CD8-positive, alpha-beta memory T cell (primary cell): ENCODE measurements at regions not wholly inside any gene's neighbourhood (a gene's known extent, or its start where the extent isn't known, plus 50 kb on each side); places are given as distances from the start of the nearest gene placed in this dataset.
"Not testable (repeated sequence)": the region's sequence is repeated elsewhere in the genome, so short reads cannot be mapped to it uniquely, and the experiment has no call there.

Source experiments
- CTCF ChIA-PET: fragments of 350-600 bp; sonication (Branson Sonifier 250); formaldehyde crosslinking; loops from one replicate; lab custom pipeline; 2021; ENCODE audit warnings: antibody characterized with exemption; lab: Charles Lee
- POLR2A ChIA-PET: fragments of 350-600 bp; sonication (Branson Sonifier 250); formaldehyde crosslinking; loops from one replicate; lab custom pipeline; 2021; ENCODE audit warnings: antibody characterized with exemption; lab: Charles Lee
- DNase-seq, 5 donors: peaks; one replicate each; pipeline versions ENCODE4 v3.0.0 to v3.0.0-alpha.2; 2020 to 2022; ENCODE audit warnings: mixed read lengths in 1 of 5
- H3K27ac ChIP-seq: one replicate; pipeline ENCODE4 v1.7.0; 2013; ENCODE audit warnings: low read depth, mild to moderate bottlenecking, low read length, moderate library complexity
- H3K27me3 ChIP-seq: 2 replicates; pipeline ENCODE4 v1.7.0; 2013; ENCODE audit warnings: low read length, mild to moderate bottlenecking; ENCODE audit not compliant: insufficient read depth, poor library complexity, severe bottlenecking
- H3K36me3 ChIP-seq: 2 replicates; pipeline ENCODE4 v1.7.0; 2013; ENCODE audit warnings: mild to moderate bottlenecking, low read length, moderate library complexity; ENCODE audit not compliant: insufficient read depth
- H3K4me1 ChIP-seq: 2 replicates; pipeline ENCODE4 v1.7.0; 2013; ENCODE audit warnings: mild to moderate bottlenecking, low read length, moderate library complexity; ENCODE audit not compliant: insufficient read depth
- H3K4me3 ChIP-seq: 2 replicates; pipeline ENCODE4 v1.7.0; 2013; ENCODE audit warnings: mild to moderate bottlenecking, low read length
- H3K9me3 ChIP-seq: 2 replicates; pipeline ENCODE4 v1.7.0; 2013; ENCODE audit warnings: mild to moderate bottlenecking, low read length
- H3K27ac Mint-ChIP-seq, 8 donors: one replicate each; pipeline ENCODE4 v1.8.0; 2020 to 2021; ENCODE audit warnings: mixed read lengths in 8 of 8, mild to moderate bottlenecking in 6 of 8, inconsistent platforms in 3 of 8, moderate library complexity in 3 of 8
- H3K27me3 Mint-ChIP-seq, 2 donors: one replicate each; pipeline ENCODE4 v1.8.0; 2020 to 2021; ENCODE audit warnings: mixed read lengths in 2 of 2, mild to moderate bottlenecking in 1 of 2, moderate library complexity in 1 of 2
- H3K36me3 Mint-ChIP-seq, 3 donors: one replicate each; pipeline ENCODE4 v1.8.0; 2020 to 2021; ENCODE audit warnings: mixed read lengths in 3 of 3, inconsistent platforms in 1 of 3, mild to moderate bottlenecking in 1 of 3
- H3K4me1 Mint-ChIP-seq, 3 donors: one replicate each; pipeline ENCODE4 v1.8.0; 2020 to 2021; ENCODE audit warnings: mixed read lengths in 3 of 3, inconsistent platforms in 1 of 3, mild to moderate bottlenecking in 1 of 3
- H3K4me3 Mint-ChIP-seq, 7 donors: one replicate each; pipeline ENCODE4 v1.8.0; 2020 to 2021; ENCODE audit warnings: mixed read lengths in 7 of 7, mild to moderate bottlenecking in 6 of 7, moderate library complexity in 4 of 7, inconsistent platforms in 2 of 7
- H3K9me3 Mint-ChIP-seq, 5 donors: one replicate each; pipeline ENCODE4 v1.8.0; 2020 to 2022; ENCODE audit warnings: mixed read lengths in 5 of 5, mild to moderate bottlenecking in 3 of 5, moderate library complexity in 2 of 5, inconsistent platforms in 1 of 5

DNA sequence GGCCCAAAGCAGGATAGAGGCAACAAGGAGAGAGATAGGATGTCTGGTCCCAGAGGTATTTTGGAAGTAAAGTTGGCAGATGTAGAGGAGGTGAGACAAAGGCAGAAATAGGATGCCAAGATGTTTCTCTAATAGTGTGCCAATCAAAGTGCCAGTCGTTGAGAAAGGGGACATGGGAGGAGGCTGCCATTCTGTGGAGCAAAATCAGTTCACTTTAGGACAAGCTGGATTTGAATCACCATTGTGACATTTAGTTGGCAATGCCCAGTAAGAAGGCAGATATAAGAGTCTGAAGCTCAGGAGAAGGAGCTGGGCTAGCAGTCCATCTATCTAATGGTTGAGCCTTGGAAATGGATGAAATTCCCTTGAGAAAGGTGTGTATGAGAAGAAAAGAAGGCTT is 53.8 kb downstream of the ADRB2 start:
- no peak overlapping the region for H3K4me3 Mint-ChIP-seq
- H3K4me3 ChIP-seq: no peak overlapping the region
- peak overlapping the region in 4 of 8 donors; percentile 1 to 67 (median 34) for H3K27ac Mint-ChIP-seq
- no peaks in the 10 kb centered on the region for H3K27me3 Mint-ChIP-seq
- no peaks in the 10 kb centered on the region for H3K4me1 ChIP-seq
- peaks cover 0 to 21% (median 6%) of the 10 kb centered on the region in 3 donors for H3K36me3 Mint-ChIP-seq
- CTCF ChIA-PET: interaction anchor here (0.6 to 1.6 kb wide), 2 partner anchors 78 to 459 kb away, joined by 3 to 4 read pairs; no protein-coding TSS in a partner anchor
- no peak for DNase-seq
- H3K27me3 ChIP-seq: no peaks in the 10 kb centered on the region
- POLR2A ChIA-PET: no interaction called here
- no peak overlapping the region for H3K27ac ChIP-seq
- peaks cover 10 to 14% (median 10%) of the 10 kb centered on the region in 3 donors for H3K4me1 Mint-ChIP-seq
- H3K9me3 Mint-ChIP-seq: no peaks in the 10 kb centered on the region
- H3K9me3 ChIP-seq: no peaks in the 10 kb centered on the region
- no peaks in the 10 kb centered on the region for H3K36me3 ChIP-seq

DNA sequence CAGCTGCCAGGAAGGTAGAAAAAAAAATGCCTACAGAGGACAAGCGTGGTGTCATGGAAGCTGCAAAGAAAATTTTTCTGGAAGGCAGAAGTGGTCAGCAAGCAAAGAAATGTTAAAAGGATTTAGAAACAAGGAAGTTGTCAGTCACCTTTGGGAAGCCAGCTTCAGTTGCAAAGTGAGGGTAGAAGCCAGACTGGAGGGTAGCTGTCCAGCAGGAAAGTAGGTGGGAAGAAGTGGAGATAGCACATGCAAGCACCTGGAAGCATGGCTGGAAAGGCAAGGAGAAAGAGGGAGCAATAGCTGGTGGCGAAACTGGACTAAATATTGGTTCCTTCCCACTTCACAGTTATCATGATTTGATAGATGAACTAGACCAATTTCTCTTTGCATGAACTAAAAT is 54.3 kb downstream of the ADRB2 start:
- peak overlapping the region in 4 of 8 donors; percentile 3 to 67 (median 40) for H3K27ac Mint-ChIP-seq
- peaks cover 0 to 26% (median 7%) of the 10 kb centered on the region in 3 donors for H3K36me3 Mint-ChIP-seq
- Histone ChIP-seq H3K27me3 (no peaks in the 10 kb centered on the region), H3K9me3 (no peaks in the 10 kb centered on the region), H3K36me3 (no peaks in the 10 kb centered on the region), H3K4me3 (no peak overlapping the region), H3K4me1 (no peaks in the 10 kb centered on the region), H3K27ac (no peak overlapping the region)
- CTCF ChIA-PET: interaction anchor here (1.6 kb wide), 1 partner anchor 77 kb away, joined by 4 read pairs; no protein-coding TSS in a partner anchor
- POLR2A ChIA-PET: no interaction called here
- no peaks in the 10 kb centered on the region for H3K27me3 Mint-ChIP-seq
- DNase-seq: no peak
- no peak overlapping the region for H3K4me3 Mint-ChIP-seq
- H3K9me3 Mint-ChIP-seq: no peaks in the 10 kb centered on the region
- peaks cover 9 to 14% (median 10%) of the 10 kb centered on the region in 3 donors for H3K4me1 Mint-ChIP-seq

DNA sequence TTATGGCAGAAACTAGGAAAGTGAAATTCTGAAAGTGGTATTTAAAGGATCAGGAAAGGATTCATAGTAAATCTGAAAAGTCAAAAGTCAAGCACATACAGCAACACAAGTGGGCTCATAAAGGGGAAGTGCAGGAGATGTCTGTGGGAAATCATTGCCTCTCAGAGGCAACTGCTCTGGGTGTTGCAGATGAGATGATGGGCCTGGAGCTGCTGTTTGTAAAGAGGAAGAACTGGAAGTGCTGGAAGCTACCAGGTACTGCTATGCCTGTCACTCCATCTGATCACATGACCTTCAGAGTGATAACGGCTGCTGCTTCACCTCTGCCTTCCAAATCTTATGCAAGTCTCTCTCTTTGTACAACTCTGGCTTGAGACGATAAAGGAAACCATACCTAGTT is 55.9 kb downstream of the ADRB2 start:
- ChIA-PET CTCF (no interaction called here), POLR2A (no interaction called here)
- H3K4me3 ChIP-seq: no peak overlapping the region
- Mint-ChIP-seq H3K4me1 (peaks cover 9 to 15% (median 12%) of the 10 kb centered on the region in 3 donors), H3K27ac (peak overlapping the region in 2 of 8 donors; percentile 55 to 68), H3K4me3 (no peak overlapping the region), H3K9me3 (no peaks in the 10 kb centered on the region), H3K36me3 (peaks cover 0 to 37% (median 7%) of the 10 kb centered on the region in 3 donors), H3K27me3 (no peaks in the 10 kb centered on the region)
- DNase-seq: no peak
- H3K36me3 ChIP-seq: no peaks in the 10 kb centered on the region
- no peaks in the 10 kb centered on the region for H3K9me3 ChIP-seq
- no peaks in the 10 kb centered on the region for H3K27me3 ChIP-seq
- H3K27ac ChIP-seq: no peak overlapping the region
- no peaks in the 10 kb centered on the region for H3K4me1 ChIP-seq

DNA sequence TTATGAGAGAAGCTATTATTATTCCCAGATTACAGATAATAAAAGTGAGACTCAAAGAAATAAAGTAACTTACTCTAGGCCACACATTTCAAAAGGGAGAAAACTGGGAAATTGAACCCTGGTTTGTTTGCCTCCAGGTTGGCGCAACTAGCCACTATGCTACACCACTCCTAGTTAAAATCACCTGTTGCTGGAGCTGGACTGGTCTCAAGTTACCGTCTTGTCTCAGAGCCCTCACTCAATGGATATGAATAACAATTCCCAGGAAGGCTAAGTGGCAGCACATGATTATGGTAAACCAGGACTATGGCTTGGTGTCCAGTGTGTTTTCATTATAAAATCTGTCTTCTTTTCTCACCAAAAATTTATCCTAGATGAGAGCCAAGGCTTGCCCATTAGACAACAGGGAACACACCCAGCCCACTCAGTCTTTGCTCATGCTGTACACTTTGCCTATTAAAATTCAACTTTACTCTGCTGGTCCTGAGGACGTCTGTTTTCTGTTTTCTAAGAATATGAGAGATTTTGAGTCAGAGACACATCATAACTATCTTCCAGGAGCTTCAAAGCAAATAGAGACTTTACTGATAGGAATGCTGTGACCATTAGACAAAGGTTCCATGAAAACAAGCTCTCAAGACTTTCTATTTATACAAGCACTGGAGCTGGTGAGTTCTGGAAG is 58.1 kb downstream of the ADRB2 start:
- H3K36me3 Mint-ChIP-seq: peaks cover 0 to 42% (median 7%) of the 10 kb centered on the region in 3 donors
- no peak overlapping the region for H3K27ac ChIP-seq
- no peak for DNase-seq
- no peaks in the 10 kb centered on the region for H3K27me3 ChIP-seq
- no peaks in the 10 kb centered on the region for H3K36me3 ChIP-seq
- no peak overlapping the region for H3K4me3 Mint-ChIP-seq
- H3K4me3 ChIP-seq: no peak overlapping the region
- ChIA-PET CTCF (no interaction called here), POLR2A (no interaction called here)
- H3K9me3 ChIP-seq: no peaks in the 10 kb centered on the region
- no peaks in the 10 kb centered on the region for H3K9me3 Mint-ChIP-seq
- H3K27me3 Mint-ChIP-seq: peaks cover 0 to 3% of the 10 kb centered on the region in 2 donors
- no peaks in the 10 kb centered on the region for H3K4me1 ChIP-seq
- H3K4me1 Mint-ChIP-seq: peaks cover 9 to 13% (median 10%) of the 10 kb centered on the region in 3 donors
- peak overlapping the region in 2 of 8 donors; percentile 14 to 15 for H3K27ac Mint-ChIP-seq

DNA sequence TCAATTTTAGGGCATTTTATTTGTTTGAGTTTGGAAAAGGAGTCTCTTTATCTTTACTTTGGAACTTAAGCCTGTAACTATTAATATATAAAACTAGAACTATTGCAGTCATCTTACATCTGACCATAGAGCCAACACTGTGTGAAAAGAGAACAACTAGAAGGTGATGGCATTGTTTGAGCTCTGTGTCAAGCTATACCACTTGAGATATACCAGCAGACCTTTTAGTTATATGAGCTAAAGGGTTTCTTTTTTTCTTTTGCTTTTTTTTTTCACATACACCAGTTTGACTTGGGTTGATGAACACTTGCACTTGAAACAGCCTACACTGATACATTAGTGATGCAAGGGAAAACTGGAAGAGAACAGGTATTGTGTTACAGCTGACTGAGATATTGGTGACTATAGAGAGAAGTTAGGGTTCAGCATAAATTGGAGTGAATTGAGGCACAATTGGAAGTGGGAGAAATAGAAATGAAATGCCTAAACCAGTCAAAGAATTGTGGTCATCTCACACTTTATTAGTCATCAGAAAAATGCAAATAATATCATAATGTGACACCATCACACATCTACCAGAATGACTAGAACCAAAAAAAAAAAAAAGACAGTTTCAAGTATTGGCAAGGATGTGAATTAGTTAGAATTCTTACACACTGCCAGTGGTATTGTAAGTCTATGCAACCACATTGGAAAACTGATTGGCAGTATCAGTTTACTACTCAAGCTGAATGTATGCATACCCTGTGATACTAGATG is 60.9 kb downstream of the ADRB2 start:
- peaks cover 0 to 11% (median 2%) of the 10 kb centered on the region in 5 donors for H3K9me3 Mint-ChIP-seq

DNA sequence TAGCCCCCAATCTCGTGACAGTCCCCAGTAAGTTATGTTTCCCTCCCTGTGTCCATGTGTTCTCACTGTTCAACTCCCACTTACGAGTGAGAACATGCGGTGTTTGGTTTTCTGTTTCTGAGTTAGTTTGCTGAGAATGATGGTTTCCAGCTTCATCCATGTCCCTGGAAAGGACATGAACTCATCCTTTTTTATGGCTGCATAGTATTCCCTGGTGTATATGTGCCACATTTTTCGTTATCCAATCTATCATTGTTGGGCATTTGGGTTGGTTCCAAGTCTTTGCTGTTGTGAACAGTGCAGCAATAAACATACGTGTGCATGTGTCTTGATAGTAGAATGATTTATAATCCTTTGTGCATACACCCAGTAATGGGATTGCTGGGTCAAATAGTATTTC is 63.5 kb downstream of the ADRB2 start:
- Mint-ChIP-seq H3K36me3 (peaks cover 1 to 76% (median 4%) of the 10 kb centered on the region in 3 donors), H3K27ac (peak overlapping the region in 1 of 8 donors; percentile 75), H3K9me3 (peaks cover 8 to 26% (median 14%) of the 10 kb centered on the region in 5 donors)
- H3K27me3 ChIP-seq, H3K4me3 Mint-ChIP-seq, H3K4me3 ChIP-seq, H3K27me3 Mint-ChIP-seq, POLR2A ChIA-PET, H3K27ac ChIP-seq, H3K4me1 ChIP-seq, H3K36me3 ChIP-seq, CTCF ChIA-PET, H3K4me1 Mint-ChIP-seq, DNase-seq, H3K9me3 ChIP-seq: not testable (repeated sequence)

More for the DNA sequence above, 60.9 kb downstream of the ADRB2 start:
- no peaks in the 10 kb centered on the region for H3K4me1 ChIP-seq
- H3K36me3 ChIP-seq: no peaks in the 10 kb centered on the region
- CTCF ChIA-PET: interaction anchor here (1.0 to 1.7 kb wide), 2 partner anchors 38 to 71 kb away, joined by 3 to 4 read pairs; no protein-coding TSS in a partner anchor
- POLR2A ChIA-PET: no interaction called here
- no peaks in the 10 kb centered on the region for H3K27me3 ChIP-seq
- Mint-ChIP-seq H3K4me1 (peaks cover 0 to 3% (median 2%) of the 10 kb centered on the region in 3 donors), H3K27ac (no peak overlapping the region), H3K27me3 (peaks cover 4 to 9% of the 10 kb centered on the region in 2 donors), H3K36me3 (peaks cover 0 to 62% (median 9%) of the 10 kb centered on the region in 3 donors), H3K4me3 (no peak overlapping the region)
- no peak overlapping the region for H3K4me3 ChIP-seq
- DNase-seq: no peak
- H3K9me3 ChIP-seq: no peaks in the 10 kb centered on the region
- H3K27ac ChIP-seq: no peak overlapping the region

DNA sequence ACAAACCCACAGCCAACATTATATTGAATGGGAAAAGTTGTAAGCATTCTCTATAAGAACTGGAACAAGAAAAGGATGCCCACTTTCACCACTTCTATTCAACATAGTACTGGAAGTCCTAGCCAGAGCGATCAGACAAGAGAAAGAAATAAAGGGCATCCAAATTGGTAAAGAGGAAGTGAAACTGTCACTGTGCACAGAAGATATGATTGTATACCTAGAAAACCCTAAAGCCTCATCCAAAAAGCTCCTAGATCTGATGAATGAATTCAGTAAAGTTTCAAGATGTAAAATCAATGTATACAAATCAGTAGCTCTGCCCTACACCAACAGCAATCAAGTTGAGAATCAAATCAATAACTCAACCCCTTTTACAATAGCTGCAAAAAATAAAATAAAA is 69.0 kb downstream of the ADRB2 start:
- CTCF ChIA-PET, H3K27ac Mint-ChIP-seq, H3K4me3 ChIP-seq: not testable (repeated sequence)

DNA sequence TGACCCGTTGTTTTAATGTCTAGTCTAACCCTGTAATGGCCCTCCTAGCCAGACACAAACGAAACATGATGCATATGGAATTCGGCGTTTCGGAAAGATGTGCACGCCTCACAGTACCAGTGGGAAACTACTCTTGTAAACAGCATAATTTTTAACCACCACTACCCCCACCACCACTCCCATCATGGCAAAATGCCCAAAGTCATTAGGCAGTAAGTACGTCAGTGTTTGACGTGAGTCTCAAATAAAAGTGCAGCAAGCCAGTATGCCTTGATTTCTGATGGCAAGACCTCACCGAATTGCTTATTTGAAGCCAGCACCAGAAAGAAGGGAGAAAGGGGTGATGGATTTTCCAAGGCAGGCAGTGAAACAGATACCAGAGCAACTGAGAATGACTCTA is 71.4 kb downstream of the ADRB2 start:
- Histone ChIP-seq H3K27me3 (no peaks in the 10 kb centered on the region), H3K9me3 (no peaks in the 10 kb centered on the region), H3K4me1 (no peaks in the 10 kb centered on the region), H3K4me3 (no peak overlapping the region), H3K36me3 (no peaks in the 10 kb centered on the region), H3K27ac (no peak overlapping the region)
- Mint-ChIP-seq H3K27me3 (peaks cover 0 to 3% of the 10 kb centered on the region in 2 donors), H3K4me3 (no peak overlapping the region), H3K4me1 (peaks cover 0 to 6% (median 0%) of the 10 kb centered on the region in 3 donors), H3K36me3 (peaks cover 0 to 24% (median 1%) of the 10 kb centered on the region in 3 donors), H3K27ac (no peak overlapping the region), H3K9me3 (peaks cover 8 to 30% (median 24%) of the 10 kb centered on the region in 5 donors)
- ChIA-PET CTCF (interaction anchor here (2.2 kb wide), 1 partner anchor 13 kb away, joined by 4 read pairs; no protein-coding TSS in a partner anchor), POLR2A (no interaction called here)
- no peak for DNase-seq

More for the DNA sequence above, 69.0 kb downstream of the ADRB2 start:
- DNase-seq, H3K27me3 ChIP-seq, POLR2A ChIA-PET, H3K27me3 Mint-ChIP-seq, H3K4me3 Mint-ChIP-seq, H3K4me1 ChIP-seq, H3K27ac ChIP-seq, H3K9me3 ChIP-seq, H3K4me1 Mint-ChIP-seq, H3K36me3 ChIP-seq: not testable (repeated sequence)
- H3K9me3 Mint-ChIP-seq: peaks cover 8 to 31% (median 25%) of the 10 kb centered on the region in 5 donors
- peaks cover 0 to 45% (median 1%) of the 10 kb centered on the region in 3 donors for H3K36me3 Mint-ChIP-seq
